ENCODE measurements at regions not wholly inside any gene's neighbourhood (a gene's known extent, or its start where the extent isn't known, plus 50 kb on each side); places are given as distances from the start of the nearest gene placed in this dataset.

GRCh38 chr12:77226368-77226767, 161.0 kb upstream of the E2F7 start:
- 0 out of 2 replicates have a peak, but pooled peaks cover 9% of the 10 kb centered on the region for H3K4me1 ChIP-seq (ENCODE audit: control insufficient read depth, insufficient read depth, low read length)
- CTCF ChIA-PET, result no interaction called here

GRCh38 chr12:77225373-77225772, 160.0 kb upstream of the E2F7 start:
- CTCF ChIA-PET, result no interaction called here
- Histone ChIP-seq H3K4me3 (ENCODE audit: low read depth, low read length) (no peak overlapping the region), H3K27ac (ENCODE audit: extremely low read depth, low read depth, low read length) (no peak overlapping the region), H3K36me3 (ENCODE audit: control insufficient read depth in 2 of 2, insufficient read depth in 1 of 2, low read length in 2 of 2) (no peaks in the 10 kb centered on the region), H3K9me3 (ENCODE audit: control insufficient read depth, insufficient read depth, low read depth, low read length) (no peaks in the 10 kb centered on the region), H3K4me1 (ENCODE audit: control insufficient read depth, insufficient read depth, low read length) (0 out of 2 replicates have a peak, but pooled peaks cover 5% of the 10 kb centered on the region)
- TF ChIP-seq GLI4 (tag by site-specific recombination; IDR thresholded peaks at IDR 0.05) (no peak), ZNF24 (tag by site-specific recombination; IDR thresholded peaks at IDR 0.05) (no peak), ZBTB48 (tag by site-specific recombination; IDR thresholded peaks at IDR 0.05) (no peak), ZNF146 (tag by site-specific recombination; IDR thresholded peaks at IDR 0.05) (no peak), ZNF239 (tag by site-specific recombination; IDR thresholded peaks at IDR 0.05) (no peak), ZNF501 (tag by site-specific recombination; IDR thresholded peaks at IDR 0.05) (no peak), ZBTB1 (tag by site-specific recombination; IDR thresholded peaks at IDR 0.05) (no peak), GFI1B (tag by site-specific recombination; IDR thresholded peaks at IDR 0.05) (no peak), ZNF324 (tag by site-specific recombination; IDR thresholded peaks at IDR 0.05) (no peak), ZNF433 (tag by site-specific recombination; IDR thresholded peaks at IDR 0.05; ENCODE audit: low read depth) (no peak), ZNF157 (tag by site-specific recombination; IDR thresholded peaks at IDR 0.05) (no peak), PRDM1 (tag by site-specific recombination; IDR thresholded peaks at IDR 0.05) (no peak), KLF7 (tag by site-specific recombination; IDR thresholded peaks at IDR 0.05; ENCODE audit: borderline replicate concordance) (no peak), ZNF292 (tag by site-specific recombination; IDR thresholded peaks at IDR 0.05; ENCODE audit: borderline replicate concordance, low read depth) (no peak), ZNF660 (tag by site-specific recombination; IDR thresholded peaks at IDR 0.05) (no peak), ZNF513 (tag by site-specific recombination; IDR thresholded peaks at IDR 0.05) (no peak), PRDM4 (tag by site-specific recombination; IDR thresholded peaks at IDR 0.05) (no peak)
- POLR2A ChIA-PET, result no interaction called here

More at GRCh38 chr12:77226368-77226767, 161.0 kb upstream of the E2F7 start:
- POLR2A ChIA-PET, result no interaction called here
- Histone ChIP-seq H3K36me3 (ENCODE audit: control insufficient read depth in 2 of 2, insufficient read depth in 1 of 2, low read length in 2 of 2) (no peaks in the 10 kb centered on the region), H3K27ac (ENCODE audit: extremely low read depth, low read depth, low read length) (no peak overlapping the region), H3K4me3 (ENCODE audit: low read depth, low read length) (no peak overlapping the region), H3K9me3 (ENCODE audit: control insufficient read depth, insufficient read depth, low read depth, low read length) (no peaks in the 10 kb centered on the region)
- TF ChIP-seq ZNF10 (tag by site-specific recombination; IDR thresholded peaks at IDR 0.05), result peak; percentile 93
- no peak for TF ChIP-seq ZSCAN5A (tag by site-specific recombination; IDR thresholded peaks at IDR 0.05)

GRCh38 chr12:77224346-77224745, 159.0 kb upstream of the E2F7 start:
- Histone ChIP-seq H3K4me3 (ENCODE audit: low read depth, low read length) (no peak overlapping the region), H3K4me1 (ENCODE audit: control insufficient read depth, insufficient read depth, low read length) (no peaks in the 10 kb centered on the region), H3K27ac (ENCODE audit: extremely low read depth, low read depth, low read length) (no peak overlapping the region), H3K9me3 (ENCODE audit: control insufficient read depth, insufficient read depth, low read depth, low read length) (no peaks in the 10 kb centered on the region), H3K36me3 (ENCODE audit: control insufficient read depth in 2 of 2, insufficient read depth in 1 of 2, low read length in 2 of 2) (no peaks in the 10 kb centered on the region)
- ChIA-PET POLR2A (no interaction called here), CTCF (no interaction called here)
- TF ChIP-seq INSM2 (tag by site-specific recombination; IDR thresholded peaks at IDR 0.05), result no peak
- no peak for TF ChIP-seq ZNF335 (tag by site-specific recombination; conservative IDR thresholded peaks at IDR 0.05)
- TF ChIP-seq KLF9 (tag by site-specific recombination; IDR thresholded peaks at IDR 0.05; ENCODE audit: low read depth), result no peak
- no peak for TF ChIP-seq ZNF629 (tag by site-specific recombination; IDR thresholded peaks at IDR 0.05)
- no peak for TF ChIP-seq OVOL3 (tag by site-specific recombination; IDR thresholded peaks at IDR 0.05)
- no peak for TF ChIP-seq ZNF660 (tag by site-specific recombination; IDR thresholded peaks at IDR 0.05)
- TF ChIP-seq ZNF555 (tag by site-specific recombination; conservative IDR thresholded peaks at IDR 0.05), result no peak
- no peak for TF ChIP-seq ZNF24 (tag by site-specific recombination; IDR thresholded peaks at IDR 0.05)
- TF ChIP-seq ZNF302 (tag by site-specific recombination; IDR thresholded peaks at IDR 0.05; ENCODE audit: low read depth), result no peak
- TF ChIP-seq SP2 (tag by site-specific recombination; IDR thresholded peaks at IDR 0.05), result no peak
- TF ChIP-seq FEZF1 (tag by site-specific recombination; IDR thresholded peaks at IDR 0.05), result no peak

Measured in HEK293 (cell line).